ENCODE measurements at regions not wholly inside any gene's neighbourhood (a gene's known extent, or its start where the extent isn't known, plus 50 kb on each side); places are given as distances from the start of the nearest gene placed in this dataset.

DNA sequence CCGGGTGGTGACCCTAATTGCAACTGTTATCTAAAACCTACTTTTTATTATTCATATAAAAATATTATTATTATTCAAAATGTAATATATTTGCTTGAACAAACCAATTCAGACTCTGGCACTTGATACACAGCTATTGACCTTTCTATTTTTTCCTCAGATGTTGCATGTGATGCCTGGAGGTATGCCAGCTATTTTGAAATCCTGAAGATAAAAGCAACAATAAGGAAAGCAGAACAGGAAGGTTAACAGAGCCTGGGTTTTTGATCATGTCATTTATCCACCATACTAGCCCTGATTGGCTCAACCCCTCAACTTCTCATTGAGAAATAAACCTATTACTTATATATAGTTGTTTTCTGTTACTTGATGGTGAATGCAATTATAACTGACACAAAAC, 340.9 kb upstream of the KIF2A start:
- TF ChIP-seq EP300 (IDR thresholded peaks at IDR 0.05; ENCODE audit: borderline replicate concordance in 1 of 2, low read depth in 1 of 2, low read length in 1 of 2) (no peak), EZH2phosphoT487 (IDR thresholded peaks at IDR 0.05; ENCODE audit: borderline replicate concordance, low read depth) (no peak), POLR2AphosphoS5 (IDR thresholded peaks at IDR 0.05; ENCODE audit: low read depth, low read length) (no peak), RXRA (IDR thresholded peaks at IDR 0.05; ENCODE audit: borderline replicate concordance, low read depth) (no peak)
- TF ChIP-seq, protein P1, sequence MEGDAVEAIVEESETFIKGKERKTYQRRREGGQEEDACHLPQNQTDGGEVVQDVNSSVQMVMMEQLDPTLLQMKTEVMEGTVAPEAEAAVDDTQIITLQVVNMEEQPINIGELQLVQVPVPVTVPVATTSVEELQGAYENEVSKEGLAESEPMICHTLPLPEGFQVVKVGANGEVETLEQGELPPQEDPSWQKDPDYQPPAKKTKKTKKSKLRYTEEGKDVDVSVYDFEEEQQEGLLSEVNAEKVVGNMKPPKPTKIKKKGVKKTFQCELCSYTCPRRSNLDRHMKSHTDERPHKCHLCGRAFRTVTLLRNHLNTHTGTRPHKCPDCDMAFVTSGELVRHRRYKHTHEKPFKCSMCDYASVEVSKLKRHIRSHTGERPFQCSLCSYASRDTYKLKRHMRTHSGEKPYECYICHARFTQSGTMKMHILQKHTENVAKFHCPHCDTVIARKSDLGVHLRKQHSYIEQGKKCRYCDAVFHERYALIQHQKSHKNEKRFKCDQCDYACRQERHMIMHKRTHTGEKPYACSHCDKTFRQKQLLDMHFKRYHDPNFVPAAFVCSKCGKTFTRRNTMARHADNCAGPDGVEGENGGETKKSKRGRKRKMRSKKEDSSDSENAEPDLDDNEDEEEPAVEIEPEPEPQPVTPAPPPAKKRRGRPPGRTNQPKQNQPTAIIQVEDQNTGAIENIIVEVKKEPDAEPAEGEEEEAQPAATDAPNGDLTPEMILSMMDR (IDR thresholded peaks at IDR 0.05) = no peak
- TF ChIP-seq, protein P2, sequence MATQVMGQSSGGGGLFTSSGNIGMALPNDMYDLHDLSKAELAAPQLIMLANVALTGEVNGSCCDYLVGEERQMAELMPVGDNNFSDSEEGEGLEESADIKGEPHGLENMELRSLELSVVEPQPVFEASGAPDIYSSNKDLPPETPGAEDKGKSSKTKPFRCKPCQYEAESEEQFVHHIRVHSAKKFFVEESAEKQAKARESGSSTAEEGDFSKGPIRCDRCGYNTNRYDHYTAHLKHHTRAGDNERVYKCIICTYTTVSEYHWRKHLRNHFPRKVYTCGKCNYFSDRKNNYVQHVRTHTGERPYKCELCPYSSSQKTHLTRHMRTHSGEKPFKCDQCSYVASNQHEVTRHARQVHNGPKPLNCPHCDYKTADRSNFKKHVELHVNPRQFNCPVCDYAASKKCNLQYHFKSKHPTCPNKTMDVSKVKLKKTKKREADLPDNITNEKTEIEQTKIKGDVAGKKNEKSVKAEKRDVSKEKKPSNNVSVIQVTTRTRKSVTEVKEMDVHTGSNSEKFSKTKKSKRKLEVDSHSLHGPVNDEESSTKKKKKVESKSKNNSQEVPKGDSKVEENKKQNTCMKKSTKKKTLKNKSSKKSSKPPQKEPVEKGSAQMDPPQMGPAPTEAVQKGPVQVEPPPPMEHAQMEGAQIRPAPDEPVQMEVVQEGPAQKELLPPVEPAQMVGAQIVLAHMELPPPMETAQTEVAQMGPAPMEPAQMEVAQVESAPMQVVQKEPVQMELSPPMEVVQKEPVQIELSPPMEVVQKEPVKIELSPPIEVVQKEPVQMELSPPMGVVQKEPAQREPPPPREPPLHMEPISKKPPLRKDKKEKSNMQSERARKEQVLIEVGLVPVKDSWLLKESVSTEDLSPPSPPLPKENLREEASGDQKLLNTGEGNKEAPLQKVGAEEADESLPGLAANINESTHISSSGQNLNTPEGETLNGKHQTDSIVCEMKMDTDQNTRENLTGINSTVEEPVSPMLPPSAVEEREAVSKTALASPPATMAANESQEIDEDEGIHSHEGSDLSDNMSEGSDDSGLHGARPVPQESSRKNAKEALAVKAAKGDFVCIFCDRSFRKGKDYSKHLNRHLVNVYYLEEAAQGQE (IDR thresholded peaks at IDR 0.05; ENCODE audit: low read depth, low read length) = no peak
